Stimulated activated effector memory CD8-positive, alpha-beta T cell treated with anti-CD3 and anti-CD28 coated beads, Interleukin-12 subunit alpha, Interleukin-12 subunit beta, amount 100 ng/mL, for 72 hours (primary cell): ENCODE measurements at regions not wholly inside any gene's neighbourhood (a gene's known extent, or its start where the extent isn't known, plus 50 kb on each side); places are given as distances from the start of the nearest gene placed in this dataset.
A peak's percentile ranks its signal among the peaks of the same experiment; 100 is the strongest.

Experiments used
- ATAC-seq: fragments of 150-1000 bp; cut with Tn5 transposase; 2 replicates; pipeline ENCODE4 v1.10.0; 2021
- DNase-seq, 2 donors: peaks; one replicate each; pipeline ENCODE4 v3.0.0; 2021 to 2022; ENCODE audit warnings: low spot score in 2 of 2
- H3K27ac Mint-ChIP-seq: one replicate; pipeline ENCODE4 v1.8.0; 2022; ENCODE audit warnings: mild to moderate bottlenecking, mixed read lengths
- H3K36me3 Mint-ChIP-seq: one replicate; pipeline ENCODE4 v1.8.0; 2022; ENCODE audit warnings: mild to moderate bottlenecking, mixed read lengths
- H3K4me1 Mint-ChIP-seq: one replicate; pipeline ENCODE4 v1.8.0; 2022; ENCODE audit warnings: mixed read lengths
- H3K4me3 Mint-ChIP-seq: one replicate; pipeline ENCODE4 v1.8.0; 2022; ENCODE audit warnings: mild to moderate bottlenecking, mixed read lengths
- H3K9me3 Mint-ChIP-seq: one replicate; pipeline ENCODE4 v1.8.0; 2022; ENCODE audit warnings: mixed read lengths

- H3K9me3 Mint-ChIP-seq, result no peaks in the 10 kb centered on the region
- no peak overlapping the region for H3K4me3 Mint-ChIP-seq
- H3K4me1 Mint-ChIP-seq, result no peaks in the 10 kb centered on the region
- no peaks in the 10 kb centered on the region for H3K36me3 Mint-ChIP-seq
- DNase-seq (no peak), ATAC-seq (no peak)
- no peak overlapping the region for H3K27ac Mint-ChIP-seq
Measured at GRCh38 chr18:43574974-43575373, 297.7 kb upstream of the SYT4 start.

GRCh38 chr18:43578211-43578610 lies 300.9 kb upstream of the SYT4 start:
- no peak for ATAC-seq
- Mint-ChIP-seq H3K27ac (no peak overlapping the region), H3K9me3 (no peaks in the 10 kb centered on the region), H3K36me3 (no peaks in the 10 kb centered on the region), H3K4me3 (no peak overlapping the region), H3K4me1 (no peaks in the 10 kb centered on the region)
- no peak for DNase-seq

GRCh38 chr18:43578706-43579105 lies 301.4 kb upstream of the SYT4 start:
- ATAC-seq (no peak), DNase-seq (no peak)
- Mint-ChIP-seq H3K27ac (no peak overlapping the region), H3K9me3 (no peaks in the 10 kb centered on the region), H3K36me3 (no peaks in the 10 kb centered on the region), H3K4me1 (no peaks in the 10 kb centered on the region), H3K4me3 (no peak overlapping the region)

- Mint-ChIP-seq H3K36me3 (no peaks in the 10 kb centered on the region), H3K4me3 (no peak overlapping the region), H3K27ac (no peak overlapping the region), H3K9me3 (no peaks in the 10 kb centered on the region), H3K4me1 (no peaks in the 10 kb centered on the region)
- ATAC-seq (no peak), DNase-seq (no peak)
Measured at GRCh38 chr18:43581936-43582519, 304.7 kb upstream of the SYT4 start.

GRCh38 chr18:43587538-43588153 lies 310.4 kb upstream of the SYT4 start:
- no peak overlapping the region for H3K27ac Mint-ChIP-seq
- ATAC-seq, result no peak
- no peaks in the 10 kb centered on the region for H3K4me1 Mint-ChIP-seq
- H3K9me3 Mint-ChIP-seq, result no peaks in the 10 kb centered on the region
- no peak for DNase-seq
- H3K36me3 Mint-ChIP-seq, result no peaks in the 10 kb centered on the region
- no peak overlapping the region for H3K4me3 Mint-ChIP-seq

- peak; percentile 45 for ATAC-seq
- no peaks in the 10 kb centered on the region for H3K4me1 Mint-ChIP-seq
- H3K9me3 Mint-ChIP-seq, result no peaks in the 10 kb centered on the region
- H3K4me3 Mint-ChIP-seq, result no peak overlapping the region
- H3K27ac Mint-ChIP-seq, result no peak overlapping the region
- no peak for DNase-seq
- H3K36me3 Mint-ChIP-seq, result no peaks in the 10 kb centered on the region
Measured at GRCh38 chr18:43588838-43589237, 311.5 kb upstream of the SYT4 start.

GRCh38 chr18:43589611-43590151 lies 312.4 kb upstream of the SYT4 start:
- no peaks in the 10 kb centered on the region for H3K9me3 Mint-ChIP-seq
- DNase-seq (no peak), ATAC-seq (peak; percentile 22)
- no peaks in the 10 kb centered on the region for H3K4me1 Mint-ChIP-seq
- no peaks in the 10 kb centered on the region for H3K36me3 Mint-ChIP-seq
- H3K4me3 Mint-ChIP-seq, result no peak overlapping the region
- no peak overlapping the region for H3K27ac Mint-ChIP-seq

- peak; percentile 29 for ATAC-seq
- Mint-ChIP-seq H3K4me1 (no peaks in the 10 kb centered on the region), H3K36me3 (no peaks in the 10 kb centered on the region), H3K4me3 (no peak overlapping the region), H3K27ac (no peak overlapping the region), H3K9me3 (no peaks in the 10 kb centered on the region)
- no peak for DNase-seq
Measured at GRCh38 chr18:43590182-43590903, 313.1 kb upstream of the SYT4 start.

GRCh38 chr18:43592269-43592668 lies 315.0 kb upstream of the SYT4 start:
- DNase-seq (no peak), ATAC-seq (no peak)
- no peak overlapping the region for H3K27ac Mint-ChIP-seq
- no peaks in the 10 kb centered on the region for H3K4me1 Mint-ChIP-seq
- no peaks in the 10 kb centered on the region for H3K36me3 Mint-ChIP-seq
- H3K4me3 Mint-ChIP-seq, result no peak overlapping the region
- no peaks in the 10 kb centered on the region for H3K9me3 Mint-ChIP-seq

GRCh38 chr18:43596105-43596712 lies 318.9 kb upstream of the SYT4 start:
- no peak overlapping the region for H3K27ac Mint-ChIP-seq
- DNase-seq (no peak), ATAC-seq (no peak)
- H3K4me1 Mint-ChIP-seq, result no peaks in the 10 kb centered on the region
- no peak overlapping the region for H3K4me3 Mint-ChIP-seq
- H3K36me3 Mint-ChIP-seq, result no peaks in the 10 kb centered on the region
- no peaks in the 10 kb centered on the region for H3K9me3 Mint-ChIP-seq

- Mint-ChIP-seq H3K27ac (no peak overlapping the region), H3K9me3 (peaks cover 6% of the 10 kb centered on the region), H3K4me1 (no peaks in the 10 kb centered on the region), H3K36me3 (no peaks in the 10 kb centered on the region), H3K4me3 (no peak overlapping the region)
- ATAC-seq (no peak), DNase-seq (no peak)
Measured at GRCh38 chr18:43601432-43601831, 324.1 kb upstream of the SYT4 start.

- Mint-ChIP-seq H3K4me1 (no peaks in the 10 kb centered on the region), H3K27ac (no peak overlapping the region), H3K4me3 (no peak overlapping the region), H3K36me3 (no peaks in the 10 kb centered on the region), H3K9me3 (peaks cover 6% of the 10 kb centered on the region)
- ATAC-seq (no peak), DNase-seq (no peak)
Measured at GRCh38 chr18:43605224-43605623, 327.9 kb upstream of the SYT4 start.

GRCh38 chr18:43606795-43607194 lies 329.5 kb upstream of the SYT4 start:
- no peak for DNase-seq
- Mint-ChIP-seq H3K27ac (no peak overlapping the region), H3K9me3 (peaks cover 6% of the 10 kb centered on the region), H3K4me3 (no peak overlapping the region), H3K36me3 (no peaks in the 10 kb centered on the region), H3K4me1 (no peaks in the 10 kb centered on the region)
- ATAC-seq, result no peak

- H3K27ac Mint-ChIP-seq, result no peak overlapping the region
- no peak for DNase-seq
Measured at GRCh38 chr18:43620936-43621335, 343.6 kb upstream of the SYT4 start.

GRCh38 chr18:43622024-43622423 lies 344.7 kb upstream of the SYT4 start:
- Mint-ChIP-seq H3K27ac (no peak overlapping the region), H3K36me3 (no peaks in the 10 kb centered on the region), H3K9me3 (no peaks in the 10 kb centered on the region), H3K4me1 (no peaks in the 10 kb centered on the region), H3K4me3 (no peak overlapping the region)
- no peak for ATAC-seq
- no peak for DNase-seq

More at GRCh38 chr18:43620936-43621335, 343.6 kb upstream of the SYT4 start:
- H3K36me3 Mint-ChIP-seq, result no peaks in the 10 kb centered on the region
- no peak overlapping the region for H3K4me3 Mint-ChIP-seq
- no peaks in the 10 kb centered on the region for H3K4me1 Mint-ChIP-seq
- no peaks in the 10 kb centered on the region for H3K9me3 Mint-ChIP-seq
- ATAC-seq, result no peak
